Lower leg skin (tissue), 3 donors: ENCODE measurements at regions not wholly inside any gene's neighbourhood (a gene's known extent, or its start where the extent isn't known, plus 50 kb on each side); places are given as distances from the start of the nearest gene placed in this dataset.

Experiments
- CTCF ChIP-seq, 3 donors: fragments of 450-650 bp; IDR thresholded peaks; one replicate each; pipeline ENCODE4 v1.5.1; 2016; ENCODE audit warnings: antibody characterized with exemption in 3 of 3, mild to moderate bottlenecking in 3 of 3, moderate library complexity in 2 of 3
- POLR2A ChIP-seq, 2 donors: fragments of 450-650 bp; IDR thresholded peaks; one replicate each; pipeline ENCODE4 v1.6.1; 2016 to 2017; ENCODE audit warnings: antibody characterized with exemption in 2 of 2, mild to moderate bottlenecking in 1 of 2, moderate library complexity in 1 of 2

- TF ChIP-seq CTCF (IDR thresholded peaks at IDR 0.05), result no peak
- TF ChIP-seq POLR2A (IDR thresholded peaks at IDR 0.05), result no peak
These were observed 460.3 kb downstream of the TSHZ3 start for GRCh38 chr19:30888937-30889336.
